Kidney epithelial cell (primary cell): ENCODE measurements at regions not wholly inside any gene's neighbourhood (a gene's known extent, or its start where the extent isn't known, plus 50 kb on each side); places are given as distances from the start of the nearest gene placed in this dataset.

Experiments used
- DNase-seq: peaks from one replicate; pipeline ENCODE4 v3.0.0-alpha.2; 2010; ENCODE audit warnings: low read depth
- H3K27me3 ChIP-seq: 2 replicates; pipeline ENCODE4 v1.6.0; 2011; ENCODE audit warnings: low read length; ENCODE audit not compliant: control insufficient read depth, insufficient read depth
- H3K36me3 ChIP-seq: 2 replicates; pipeline ENCODE4 v1.5.1; 2011; ENCODE audit warnings: low read length; ENCODE audit not compliant: control insufficient read depth, insufficient read depth
- H3K4me3 ChIP-seq: 2 replicates; pipeline ENCODE4 v1.5.1; 2011; ENCODE audit warnings: low read depth, mild to moderate bottlenecking, control low read depth, low read length
- TF ChIP-seq, protein P1 (sequence below): IDR thresholded peaks from 2 replicates; pipeline ENCODE4 v1.5.1; 2011; ENCODE audit warnings: mild to moderate bottlenecking, moderate library complexity, low read length, control low read depth, inconsistent platforms; ENCODE audit not compliant: insufficient read depth, poor library complexity, severe bottlenecking

DNA sequence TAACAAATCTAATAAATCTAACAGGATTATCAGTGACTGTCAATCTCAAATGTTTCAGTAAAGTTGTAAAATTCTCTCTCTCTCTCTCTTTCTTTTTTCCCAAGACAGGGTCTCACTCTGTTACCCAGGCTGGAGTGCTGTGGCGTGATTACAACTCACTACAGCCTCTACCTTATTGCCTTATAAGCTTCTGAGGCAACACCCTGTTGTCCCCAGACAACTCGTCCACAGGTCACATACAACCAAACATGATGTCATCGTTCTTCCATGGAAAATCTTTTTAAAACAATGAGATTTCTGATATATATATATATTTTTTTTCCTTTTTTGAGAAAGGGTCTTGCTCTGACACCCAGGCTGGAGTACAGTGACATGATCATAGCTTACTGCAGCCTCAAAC is 151.4 kb upstream of the RGS6 start:
- no peaks in the 10 kb centered on the region for H3K36me3 ChIP-seq
- TF ChIP-seq, protein P1, sequence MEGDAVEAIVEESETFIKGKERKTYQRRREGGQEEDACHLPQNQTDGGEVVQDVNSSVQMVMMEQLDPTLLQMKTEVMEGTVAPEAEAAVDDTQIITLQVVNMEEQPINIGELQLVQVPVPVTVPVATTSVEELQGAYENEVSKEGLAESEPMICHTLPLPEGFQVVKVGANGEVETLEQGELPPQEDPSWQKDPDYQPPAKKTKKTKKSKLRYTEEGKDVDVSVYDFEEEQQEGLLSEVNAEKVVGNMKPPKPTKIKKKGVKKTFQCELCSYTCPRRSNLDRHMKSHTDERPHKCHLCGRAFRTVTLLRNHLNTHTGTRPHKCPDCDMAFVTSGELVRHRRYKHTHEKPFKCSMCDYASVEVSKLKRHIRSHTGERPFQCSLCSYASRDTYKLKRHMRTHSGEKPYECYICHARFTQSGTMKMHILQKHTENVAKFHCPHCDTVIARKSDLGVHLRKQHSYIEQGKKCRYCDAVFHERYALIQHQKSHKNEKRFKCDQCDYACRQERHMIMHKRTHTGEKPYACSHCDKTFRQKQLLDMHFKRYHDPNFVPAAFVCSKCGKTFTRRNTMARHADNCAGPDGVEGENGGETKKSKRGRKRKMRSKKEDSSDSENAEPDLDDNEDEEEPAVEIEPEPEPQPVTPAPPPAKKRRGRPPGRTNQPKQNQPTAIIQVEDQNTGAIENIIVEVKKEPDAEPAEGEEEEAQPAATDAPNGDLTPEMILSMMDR, result no peak
- H3K4me3 ChIP-seq, result no peak overlapping the region
- H3K27me3 ChIP-seq, result no peaks in the 10 kb centered on the region
- DNase-seq, result no peak

DNA sequence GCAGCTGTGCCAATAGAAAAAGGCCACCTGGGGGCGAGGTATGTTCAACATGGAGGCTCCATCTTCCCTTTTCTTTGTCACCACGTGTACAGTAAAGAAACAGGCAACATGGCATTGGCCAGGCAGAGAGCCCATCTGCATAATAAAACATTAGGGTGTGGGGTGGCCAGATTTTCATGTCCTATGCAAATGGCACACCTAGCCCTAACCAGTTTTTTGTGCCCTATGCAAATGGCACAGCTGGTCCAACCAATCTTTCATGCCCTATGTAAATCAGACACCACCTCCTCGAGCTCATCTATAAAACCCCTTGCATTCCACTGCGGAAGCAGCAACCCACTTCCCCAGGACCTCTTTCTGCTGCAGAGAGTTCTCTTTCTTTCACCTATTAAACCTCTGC is 149.1 kb upstream of the RGS6 start:
- H3K27me3 ChIP-seq, result no peaks in the 10 kb centered on the region
- TF ChIP-seq, protein P1, result no peak
- no peaks in the 10 kb centered on the region for H3K36me3 ChIP-seq
- DNase-seq, result no peak
- H3K4me3 ChIP-seq, result no peak overlapping the region

DNA sequence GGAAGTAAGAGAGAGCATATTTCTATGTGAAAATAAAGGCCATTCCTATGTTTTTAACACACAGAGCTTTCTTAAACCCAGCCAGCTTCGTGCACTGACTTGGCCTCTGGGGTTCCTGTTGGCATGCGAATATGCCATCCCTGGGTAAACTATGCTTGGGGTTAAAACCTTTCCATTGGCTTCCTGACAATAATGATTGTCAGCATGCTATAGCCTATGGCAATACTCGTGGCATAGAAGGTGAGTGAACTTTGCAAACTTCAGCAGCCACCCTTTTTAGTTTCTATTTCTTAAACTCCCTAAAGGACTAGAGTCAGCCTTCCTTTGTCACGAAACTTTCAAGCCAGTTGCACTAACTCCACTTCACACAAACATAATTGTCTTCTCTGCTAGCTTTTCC is 148.4 kb upstream of the RGS6 start:
- Histone ChIP-seq H3K4me3 (no peak overlapping the region), H3K27me3 (no peaks in the 10 kb centered on the region), H3K36me3 (no peaks in the 10 kb centered on the region)
- TF ChIP-seq, protein P1, result no peak
- no peak for DNase-seq

DNA sequence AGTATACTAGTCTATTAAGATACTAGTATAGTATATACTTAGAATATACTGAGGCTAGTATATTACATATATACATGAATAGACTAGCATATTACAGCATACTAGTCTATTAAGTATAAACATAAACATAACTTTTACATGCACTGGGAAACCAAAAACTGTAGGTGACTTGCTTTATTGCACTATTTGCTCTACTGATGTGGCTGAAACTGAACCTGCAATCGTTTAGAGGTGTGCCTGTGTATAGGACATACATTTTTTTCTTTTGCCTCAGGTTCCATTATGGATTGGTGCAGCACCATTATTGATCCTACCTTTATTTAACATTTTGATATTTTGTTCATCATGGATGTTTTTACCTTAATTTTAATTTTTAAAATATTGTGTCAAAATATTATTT is 143.2 kb upstream of the RGS6 start:
- TF ChIP-seq, protein P1, result no peak
- no peak for DNase-seq
- H3K4me3 ChIP-seq, result no peak overlapping the region
- no peaks in the 10 kb centered on the region for H3K27me3 ChIP-seq
- no peaks in the 10 kb centered on the region for H3K36me3 ChIP-seq

DNA sequence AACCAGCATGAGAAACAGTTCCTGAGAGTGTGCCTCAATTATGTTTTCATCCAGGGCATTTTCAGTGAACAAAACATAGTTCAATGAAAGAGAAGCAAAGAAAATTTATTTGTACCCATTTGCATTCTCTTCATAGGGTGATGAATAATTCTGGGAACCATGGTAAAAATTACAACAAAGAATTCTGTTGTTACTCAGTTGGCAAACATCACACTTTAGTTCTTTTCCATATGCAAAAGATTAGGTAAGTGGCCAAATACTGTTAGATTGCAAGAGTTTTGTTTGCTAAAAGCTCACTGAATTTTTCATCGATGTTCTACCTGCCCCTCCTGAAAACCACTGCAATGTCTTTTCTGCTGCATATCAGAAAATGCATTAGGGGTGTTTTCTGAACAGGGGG is 132.4 kb upstream of the RGS6 start:
- no peaks in the 10 kb centered on the region for H3K36me3 ChIP-seq
- no peaks in the 10 kb centered on the region for H3K27me3 ChIP-seq
- no peak for DNase-seq
- TF ChIP-seq, protein P1, result no peak
- no peak overlapping the region for H3K4me3 ChIP-seq

DNA sequence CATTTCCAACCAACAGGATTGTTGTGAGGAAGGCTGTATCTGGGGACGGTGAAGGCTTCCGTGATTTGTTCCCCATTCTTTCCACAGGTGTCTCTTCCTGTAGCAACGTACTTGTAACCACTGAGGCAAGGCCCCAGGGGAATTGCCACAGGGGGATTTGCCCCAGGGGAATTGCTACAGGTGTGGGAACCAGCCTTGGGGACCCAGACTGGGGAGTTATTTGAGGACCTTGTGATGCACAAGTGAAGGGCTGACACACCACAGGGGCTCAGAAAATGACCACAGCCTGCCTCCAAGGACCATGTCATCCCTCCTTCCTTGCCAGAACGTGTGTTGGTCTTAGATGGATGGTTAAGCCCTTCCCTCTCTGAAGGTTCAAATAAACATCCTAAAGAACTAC is 131.4 kb upstream of the RGS6 start:
- DNase-seq, result no peak
- TF ChIP-seq, protein P1, result no peak

More for the DNA sequence above, 131.4 kb upstream of the RGS6 start:
- H3K36me3 ChIP-seq, result no peaks in the 10 kb centered on the region
- H3K4me3 ChIP-seq, result no peak overlapping the region
- no peaks in the 10 kb centered on the region for H3K27me3 ChIP-seq
